HG02623 (cell line): ENCODE measurements at regions not wholly inside any gene's neighbourhood (a gene's known extent, or its start where the extent isn't known, plus 50 kb on each side); places are given as distances from the start of the nearest gene placed in this dataset.

ENCODE experiments used
- ATAC-seq: cut with Tn5 transposase; IDR thresholded peaks from one replicate; pipeline ENCODE4 v1.9.1; 2021; ENCODE audit warnings: moderate library complexity; ENCODE audit not compliant: unreplicated experiment

DNA sequence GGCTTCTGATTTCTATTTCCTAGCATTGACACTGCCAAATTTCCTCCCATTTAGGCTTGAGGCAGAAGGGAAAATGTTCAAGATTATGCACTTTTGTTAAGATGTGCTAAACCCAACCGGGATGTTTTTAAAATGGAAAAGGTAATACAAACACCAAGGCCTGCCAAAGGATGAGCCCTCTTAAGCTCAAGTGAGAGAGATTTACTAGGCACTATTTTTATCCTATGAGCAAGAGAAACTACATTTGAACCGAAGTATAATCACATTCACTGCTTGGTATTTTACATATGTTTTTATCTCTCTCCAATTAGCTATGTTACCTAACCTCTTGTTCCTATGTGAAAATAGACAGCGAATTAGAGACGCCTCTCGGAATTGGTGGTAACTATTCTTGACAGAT, 295.8 kb downstream of the GABRB3 start:
- ATAC-seq = no peak

GRCh38 chr15:26475554-26475953, 297.3 kb downstream of the GABRB3 start:
- ATAC-seq = no peak

GRCh38 chr15:26472661-26473060, 300.2 kb downstream of the GABRB3 start:
- no peak for ATAC-seq

DNA sequence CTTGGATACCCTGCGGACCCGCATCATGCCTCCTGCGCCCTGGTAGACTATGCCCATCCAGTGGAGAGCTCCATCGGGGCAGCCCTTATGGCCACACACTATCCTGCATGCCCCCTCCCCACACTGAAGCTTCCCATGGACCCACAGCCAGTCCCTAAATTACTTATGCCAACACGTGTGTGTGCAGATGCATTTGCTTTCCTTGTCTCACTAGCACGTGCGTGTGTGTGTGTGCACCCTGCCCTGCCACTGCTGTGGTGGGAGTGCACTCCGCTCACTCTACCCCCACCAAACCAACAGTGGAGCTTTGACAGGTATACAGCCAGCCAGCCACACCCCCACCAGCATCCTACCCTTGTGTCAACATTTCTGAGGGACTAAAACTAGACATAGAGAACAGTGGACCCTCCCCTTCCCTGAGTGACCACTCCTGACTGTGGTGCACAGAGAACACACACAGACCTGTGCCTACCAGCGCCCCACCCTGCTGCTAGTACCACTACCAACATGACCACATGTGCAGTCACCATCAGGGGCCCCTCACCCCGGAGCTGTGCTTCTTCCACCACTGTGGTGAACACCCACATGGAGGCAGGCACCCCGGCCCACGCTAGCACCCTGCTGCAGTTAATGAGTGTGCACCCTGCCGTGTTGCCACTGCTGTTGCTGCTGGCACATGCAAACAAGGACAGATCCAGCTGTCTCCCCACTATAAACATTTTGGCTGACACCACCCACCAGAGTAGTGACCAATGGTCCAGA, 310.8 kb downstream of the GABRB3 start:
- no peak for ATAC-seq

GRCh38 chr15:26460165-26460564, 312.7 kb downstream of the GABRB3 start:
- ATAC-seq = no peak

GRCh38 chr15:26455828-26456227, 317.0 kb downstream of the GABRB3 start:
- ATAC-seq = no peak

- ATAC-seq = no peak
Observed at GRCh38 chr15:26453914-26454313, 319.0 kb downstream of the GABRB3 start.

DNA sequence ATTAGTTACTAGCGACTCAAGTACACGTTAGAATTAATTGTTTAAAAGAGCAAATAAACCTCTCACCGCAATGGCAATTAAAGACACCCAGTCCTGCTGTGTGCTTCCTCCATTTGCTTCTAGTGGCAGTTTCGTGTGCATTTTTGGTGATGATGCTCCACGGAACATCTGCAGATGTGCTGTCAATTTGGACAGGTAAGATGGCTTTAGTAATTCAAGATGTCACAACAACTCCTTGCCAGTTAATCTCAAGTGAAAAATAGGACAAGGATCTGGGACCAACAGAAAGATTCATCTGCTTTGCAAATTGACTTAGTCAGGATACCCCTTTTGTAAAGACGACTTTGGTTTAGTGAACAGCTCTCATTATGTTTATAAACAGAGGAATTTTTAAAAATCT, 320.9 kb downstream of the GABRB3 start:
- no peak for ATAC-seq

- ATAC-seq = no peak
Observed at GRCh38 chr15:26449291-26449690, 323.6 kb downstream of the GABRB3 start.

DNA sequence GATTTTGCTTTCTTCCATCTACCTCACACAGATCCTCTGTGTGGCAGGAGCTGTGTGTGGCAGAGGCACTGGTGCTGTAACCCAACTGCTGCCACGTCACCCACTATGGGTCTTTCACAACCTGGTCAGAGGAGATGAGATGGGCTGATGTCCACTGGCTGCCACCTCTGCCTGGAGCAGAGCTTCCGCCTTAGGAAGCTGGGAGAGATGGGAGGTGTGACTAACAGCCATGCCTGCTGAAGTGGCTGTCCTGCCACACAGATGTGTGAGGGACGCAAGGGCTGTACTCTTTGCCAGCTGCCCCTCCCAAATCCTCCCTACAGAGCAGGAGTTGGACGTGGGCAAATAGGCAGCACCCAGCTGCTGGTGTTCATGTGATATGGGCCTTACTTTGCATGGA, 329.5 kb downstream of the GABRB3 start:
- no peak for ATAC-seq

- no peak for ATAC-seq
Observed at GRCh38 chr15:26442680-26443079, 330.2 kb downstream of the GABRB3 start.

- ATAC-seq = no peak
Observed at GRCh38 chr15:26439681-26440080, 333.2 kb downstream of the GABRB3 start.

DNA sequence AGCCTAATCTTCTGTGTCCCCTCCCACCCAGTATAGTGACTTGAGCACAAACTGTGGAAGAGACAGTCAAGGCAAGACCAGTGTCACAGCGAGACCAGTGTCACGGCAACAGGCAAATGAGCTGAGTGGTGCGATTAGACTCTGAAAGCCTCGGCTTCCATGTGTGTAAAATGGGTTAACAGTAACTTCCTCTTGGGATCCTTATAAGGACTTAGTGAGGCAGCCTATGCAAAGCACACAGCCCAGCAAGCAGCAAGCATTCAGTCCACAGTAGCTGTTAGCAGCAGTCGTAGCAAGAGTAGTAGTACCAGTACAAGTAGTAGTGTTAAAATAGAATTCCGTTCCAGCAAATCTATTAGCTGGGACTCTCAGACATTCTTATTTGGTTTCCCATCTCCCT, 334.1 kb downstream of the GABRB3 start:
- no peak for ATAC-seq

DNA sequence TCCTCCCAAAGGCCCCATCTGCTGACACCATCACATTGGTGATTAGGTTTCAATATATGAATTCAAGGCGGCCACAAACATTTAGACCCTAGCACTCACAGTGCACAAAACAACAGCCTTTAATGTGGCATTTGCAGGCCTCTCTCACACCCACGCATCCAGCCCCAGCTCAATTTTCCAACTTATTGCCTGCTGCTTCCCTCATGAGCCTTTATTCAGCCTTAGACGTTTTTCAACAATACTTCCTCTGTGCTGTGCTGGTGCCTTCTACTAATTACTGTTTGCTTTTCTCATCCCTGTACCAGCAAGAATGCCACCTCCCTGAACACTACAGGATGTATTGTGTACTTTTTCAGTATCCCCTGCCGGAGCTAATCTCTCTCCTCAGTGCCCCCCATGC, 334.6 kb downstream of the GABRB3 start:
- ATAC-seq = no peak

DNA sequence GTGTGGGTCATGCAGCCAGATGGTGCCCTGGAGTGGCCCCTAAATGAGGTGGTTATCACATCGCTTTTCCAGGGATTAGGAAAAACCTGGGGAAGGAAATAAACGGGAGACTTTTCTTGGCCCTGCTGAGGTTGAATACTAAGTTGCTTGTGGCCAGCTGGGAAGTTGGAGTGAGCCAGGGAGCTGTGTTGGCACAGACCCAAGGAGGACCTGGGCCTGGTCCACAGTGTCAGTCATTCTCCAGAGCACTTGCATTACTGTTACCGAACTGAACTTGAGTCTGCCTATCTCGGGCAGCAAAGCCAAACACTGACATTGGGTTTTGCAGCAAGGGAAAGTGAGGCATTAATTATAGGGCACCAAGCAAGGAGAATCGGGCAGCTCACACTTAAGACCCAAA, 339.0 kb downstream of the GABRB3 start:
- no peak for ATAC-seq

DNA sequence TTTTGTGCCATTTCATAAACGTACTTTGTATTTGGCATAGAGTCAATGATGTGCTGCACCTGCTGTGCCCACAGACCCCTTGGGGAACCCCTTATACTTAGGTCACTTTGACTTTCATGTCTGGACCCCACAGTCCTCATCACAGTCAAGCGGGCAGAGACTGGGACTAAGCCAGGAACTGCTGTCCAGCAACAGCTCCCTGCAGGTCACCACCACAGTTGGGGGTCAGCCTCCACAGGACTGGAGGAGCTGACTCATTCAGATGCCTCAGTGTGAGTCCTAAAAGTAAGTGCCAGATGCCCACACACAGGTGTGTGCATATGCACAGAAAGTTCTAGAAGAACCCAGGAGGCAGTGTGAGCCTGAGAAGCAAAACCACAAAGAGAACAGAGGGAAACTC, 339.8 kb downstream of the GABRB3 start:
- ATAC-seq = no peak

DNA sequence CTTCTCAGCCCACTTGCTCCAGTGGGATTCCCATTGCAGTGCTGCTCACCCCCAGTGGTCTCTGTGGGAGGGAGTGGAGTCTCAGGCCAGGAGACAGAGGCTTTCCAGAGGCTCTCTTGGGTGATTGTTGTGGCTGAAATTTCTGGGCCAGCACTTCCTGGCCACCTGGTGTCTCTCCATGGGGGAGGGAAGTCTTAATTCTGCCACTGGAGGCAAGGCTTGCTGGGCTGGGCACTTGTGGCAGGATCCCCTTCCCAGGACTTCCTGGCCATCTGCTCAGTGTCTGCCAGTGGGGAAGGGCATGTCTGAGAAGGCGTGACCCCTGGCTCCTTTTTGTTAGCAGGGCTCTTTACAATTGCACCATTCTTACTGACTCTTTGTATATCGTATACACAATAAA, 351.8 kb downstream of the GABRB3 start:
- ATAC-seq = no peak

DNA sequence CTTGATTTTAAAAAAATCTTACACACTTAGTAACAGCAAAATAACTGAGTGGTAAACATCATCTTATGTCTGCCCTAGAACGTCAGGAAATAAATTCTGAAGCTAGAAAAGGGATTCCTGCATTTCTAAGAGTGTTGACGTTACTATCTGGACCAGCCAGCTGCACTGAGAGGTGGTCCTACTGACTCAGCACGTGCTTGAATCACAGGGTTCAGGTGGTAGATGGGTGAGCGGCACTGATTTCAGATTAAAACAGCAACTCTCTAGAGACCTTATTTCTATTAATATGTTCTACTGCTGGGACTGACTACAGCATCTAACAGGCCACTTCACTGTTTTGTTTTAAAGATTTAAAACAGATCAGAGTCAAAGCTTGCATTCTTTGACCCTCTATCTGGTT, 377.2 kb downstream of the GABRB3 start:
- ATAC-seq = no peak

DNA sequence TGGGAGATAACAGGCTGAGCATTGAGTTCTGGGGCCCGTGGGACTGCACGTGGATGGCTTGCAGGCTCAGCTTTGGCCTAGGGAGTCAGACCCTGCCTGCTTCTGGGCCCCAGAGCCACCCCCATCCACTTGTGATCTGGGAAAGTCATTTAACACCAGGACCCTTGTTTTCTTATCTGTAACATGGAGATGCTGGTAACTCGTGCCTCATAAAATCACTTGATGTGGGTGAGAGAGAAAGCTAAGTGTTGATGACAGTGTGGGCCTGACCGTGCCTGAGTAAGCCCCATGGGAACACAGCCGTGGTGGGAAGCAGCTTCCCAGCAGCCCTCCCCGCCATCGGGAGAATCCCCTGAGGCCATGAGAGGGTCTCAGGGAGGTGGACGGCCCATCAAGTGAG, 378.1 kb downstream of the GABRB3 start:
- ATAC-seq = no peak

- no peak for ATAC-seq
Observed at GRCh38 chr15:26392956-26393355, 379.9 kb downstream of the GABRB3 start.

DNA sequence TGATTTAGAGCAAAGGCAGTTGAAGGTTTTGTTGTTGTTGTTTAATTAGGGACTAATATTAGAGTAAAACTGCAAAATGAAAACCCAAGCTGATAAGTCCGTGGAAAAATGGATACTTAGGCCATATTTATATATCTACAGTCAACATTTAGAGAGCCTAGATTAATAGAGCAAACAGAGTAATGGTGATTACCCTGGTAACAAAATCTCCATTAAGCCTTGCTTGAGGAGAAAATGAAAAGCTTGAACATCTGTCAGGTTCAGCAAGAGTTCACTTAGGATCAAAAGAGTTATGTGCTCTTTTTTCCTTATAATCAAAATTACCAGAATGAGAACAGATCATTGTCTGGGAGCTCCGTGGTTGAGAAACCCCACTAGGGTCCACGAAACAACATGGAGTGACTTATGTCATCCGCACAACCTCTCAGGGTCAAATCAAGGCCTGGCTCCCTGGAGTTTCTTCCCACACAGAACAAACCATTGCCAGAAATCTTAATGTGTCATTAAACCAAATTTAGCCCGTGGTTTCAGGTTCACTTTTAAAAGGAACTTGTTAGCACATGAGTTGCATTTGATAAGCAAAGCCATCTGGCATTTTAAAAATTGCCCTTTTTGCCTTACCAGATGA, 381.2 kb downstream of the GABRB3 start:
- ATAC-seq = no peak

DNA sequence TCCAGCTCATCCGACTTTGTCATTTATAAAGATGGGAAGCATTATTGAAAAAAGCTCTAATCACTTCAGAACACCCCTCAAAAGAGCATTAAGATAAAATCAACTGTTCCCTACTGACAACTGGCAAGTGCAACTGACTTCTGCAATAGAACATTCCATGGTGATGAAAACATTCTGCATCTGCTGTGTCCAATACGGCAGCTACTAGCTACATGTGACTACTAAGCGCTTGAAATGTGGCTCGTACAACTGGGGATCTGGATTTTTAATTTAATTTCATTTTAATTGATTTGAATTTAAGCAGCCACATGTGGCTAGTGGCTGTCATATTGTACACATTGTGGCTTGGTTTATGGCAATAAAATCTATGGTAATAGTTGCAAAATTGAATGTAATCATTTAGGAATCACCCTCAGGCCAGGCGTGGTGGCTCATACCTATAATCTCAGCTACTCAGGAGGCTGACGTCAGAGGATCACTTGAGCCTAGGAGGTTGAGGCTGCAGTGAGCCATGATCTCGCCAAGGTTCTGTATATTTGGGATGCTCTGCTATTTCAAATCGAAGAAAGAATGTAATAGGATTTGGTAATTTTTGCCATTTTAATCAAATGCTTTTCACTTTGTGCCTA, 390.3 kb downstream of the GABRB3 start:
- ATAC-seq = no peak
